ENCODE measurements at regions not wholly inside any gene's neighbourhood (a gene's known extent, or its start where the extent isn't known, plus 50 kb on each side); places are given as distances from the start of the nearest gene placed in this dataset.

DNA sequence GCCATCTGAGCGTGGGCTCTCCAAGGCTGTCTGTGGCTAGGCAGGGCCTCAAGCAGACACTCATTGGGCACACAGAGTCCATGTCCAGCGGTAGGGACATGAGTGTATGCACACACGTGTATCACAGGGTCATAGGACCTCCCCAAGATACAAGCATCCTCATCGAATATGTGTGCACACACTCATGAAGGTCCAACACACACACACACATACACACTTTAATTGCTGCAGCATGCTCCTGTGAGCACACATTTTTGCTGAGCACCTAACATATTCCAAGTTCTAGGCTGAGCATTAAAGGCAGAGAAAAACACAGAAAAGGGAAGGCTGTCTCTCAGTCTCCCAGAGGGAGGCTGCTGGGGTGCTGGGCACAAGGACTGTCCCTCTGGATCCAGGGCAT, 59.3 kb upstream of the TBX3 start:
- TF ChIP-seq CTCF (conservative IDR thresholded peaks at IDR 0.05 in 1 of 2, IDR thresholded peaks at IDR 0.05 in 1 of 2; ENCODE audit: low read depth in 1 of 2, low read length in 2 of 2) = no peak
- no peak for TF ChIP-seq EZH2 (IDR thresholded peaks at IDR 0.05; ENCODE audit: low read length, missing control alignments)

Data from fibroblast of lung (primary cell).